PFSK-1 (cell line): ENCODE measurements at regions not wholly inside any gene's neighbourhood (a gene's known extent, or its start where the extent isn't known, plus 50 kb on each side); places are given as distances from the start of the nearest gene placed in this dataset.

Experiments
- POLR2AphosphoS5 ChIP-seq: IDR thresholded peaks from 2 replicates; pipeline ENCODE4 v1.6.1; 2012; ENCODE audit warnings: low read depth, mild to moderate bottlenecking, control low read depth, low read length, moderate library complexity
- SIN3A ChIP-seq: IDR thresholded peaks from 2 replicates; pipeline ENCODE4 v1.6.1; 2012; ENCODE audit warnings: mild to moderate bottlenecking, low read length, moderate library complexity, borderline replicate concordance; ENCODE audit not compliant: insufficient read depth
- TAF1 ChIP-seq: IDR thresholded peaks from 2 replicates; pipeline ENCODE4 v1.6.1; 2012; ENCODE audit warnings: low read length, control low read depth, borderline replicate concordance; ENCODE audit not compliant: insufficient read depth
- TF ChIP-seq, protein P1 (sequence below), 2 experiments: IDR thresholded peaks; 2 replicates each; pipeline versions ENCODE4 v1.6.1 to v1.8.0; 2011 to 2012; ENCODE audit warnings: low read depth in 2 of 2, low read length in 2 of 2, control low read depth in 1 of 2, inconsistent platforms in 1 of 2, mild to moderate bottlenecking in 1 of 2, moderate library complexity in 1 of 2; ENCODE audit not compliant: insufficient read depth in 1 of 2

DNA sequence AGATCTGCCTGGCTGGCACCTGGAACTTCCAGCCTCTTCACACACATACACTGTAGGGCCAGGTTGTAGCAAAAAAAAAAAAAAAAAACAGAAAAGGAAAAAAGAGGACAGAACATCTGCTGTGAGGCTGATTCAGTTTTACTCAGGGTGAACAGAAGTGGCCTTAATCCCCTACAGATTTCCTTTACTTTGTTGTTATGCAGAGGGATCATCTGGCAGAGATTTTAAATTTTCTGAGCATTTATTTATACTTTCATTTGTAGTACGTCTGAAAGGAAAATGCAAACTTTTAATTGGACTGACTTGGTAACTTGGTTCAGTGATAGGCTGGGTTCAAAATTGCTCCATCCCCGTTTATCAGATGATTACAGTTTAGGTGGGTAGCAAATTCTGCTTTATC, 50.8 kb upstream of the PRICKLE1 start:
- no peak for TF ChIP-seq POLR2AphosphoS5
- TF ChIP-seq, protein P1, sequence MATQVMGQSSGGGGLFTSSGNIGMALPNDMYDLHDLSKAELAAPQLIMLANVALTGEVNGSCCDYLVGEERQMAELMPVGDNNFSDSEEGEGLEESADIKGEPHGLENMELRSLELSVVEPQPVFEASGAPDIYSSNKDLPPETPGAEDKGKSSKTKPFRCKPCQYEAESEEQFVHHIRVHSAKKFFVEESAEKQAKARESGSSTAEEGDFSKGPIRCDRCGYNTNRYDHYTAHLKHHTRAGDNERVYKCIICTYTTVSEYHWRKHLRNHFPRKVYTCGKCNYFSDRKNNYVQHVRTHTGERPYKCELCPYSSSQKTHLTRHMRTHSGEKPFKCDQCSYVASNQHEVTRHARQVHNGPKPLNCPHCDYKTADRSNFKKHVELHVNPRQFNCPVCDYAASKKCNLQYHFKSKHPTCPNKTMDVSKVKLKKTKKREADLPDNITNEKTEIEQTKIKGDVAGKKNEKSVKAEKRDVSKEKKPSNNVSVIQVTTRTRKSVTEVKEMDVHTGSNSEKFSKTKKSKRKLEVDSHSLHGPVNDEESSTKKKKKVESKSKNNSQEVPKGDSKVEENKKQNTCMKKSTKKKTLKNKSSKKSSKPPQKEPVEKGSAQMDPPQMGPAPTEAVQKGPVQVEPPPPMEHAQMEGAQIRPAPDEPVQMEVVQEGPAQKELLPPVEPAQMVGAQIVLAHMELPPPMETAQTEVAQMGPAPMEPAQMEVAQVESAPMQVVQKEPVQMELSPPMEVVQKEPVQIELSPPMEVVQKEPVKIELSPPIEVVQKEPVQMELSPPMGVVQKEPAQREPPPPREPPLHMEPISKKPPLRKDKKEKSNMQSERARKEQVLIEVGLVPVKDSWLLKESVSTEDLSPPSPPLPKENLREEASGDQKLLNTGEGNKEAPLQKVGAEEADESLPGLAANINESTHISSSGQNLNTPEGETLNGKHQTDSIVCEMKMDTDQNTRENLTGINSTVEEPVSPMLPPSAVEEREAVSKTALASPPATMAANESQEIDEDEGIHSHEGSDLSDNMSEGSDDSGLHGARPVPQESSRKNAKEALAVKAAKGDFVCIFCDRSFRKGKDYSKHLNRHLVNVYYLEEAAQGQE (IDR thresholded peaks at IDR 0.05; ENCODE audit: insufficient read depth in 1 of 2, low read depth in 2 of 2, low read length in 2 of 2), result no peak
- TF ChIP-seq TAF1, result no peak
- TF ChIP-seq SIN3A, result no peak
